ENCODE measurements at regions not wholly inside any gene's neighbourhood (a gene's known extent, or its start where the extent isn't known, plus 50 kb on each side); places are given as distances from the start of the nearest gene placed in this dataset.
"Not testable (repeated sequence)": the region's sequence is repeated elsewhere in the genome, so short reads cannot be mapped to it uniquely, and the experiment has no call there.

DNA sequence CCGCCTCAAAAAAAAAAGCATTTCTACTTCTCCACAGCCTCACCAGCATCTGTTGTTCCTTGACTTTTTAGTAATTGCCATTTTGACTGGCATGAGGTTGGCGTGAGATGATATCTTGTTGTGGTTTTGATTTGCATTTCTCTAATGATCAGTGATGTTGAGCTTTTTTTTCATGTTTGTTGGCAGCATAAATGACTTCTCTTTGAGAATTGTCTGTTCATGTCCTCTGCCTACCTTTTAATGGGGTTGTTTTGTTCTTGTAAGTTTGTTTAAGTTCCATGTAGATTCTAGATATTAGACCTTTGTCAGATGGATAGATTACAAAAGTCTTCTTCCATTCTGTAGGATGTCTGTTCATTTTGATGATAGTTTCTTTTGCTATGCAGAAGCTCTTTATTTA, 182.9 kb downstream of the FOXG1 start:
- DNase-seq = no peak

- DNase-seq = no peak
Measured at GRCh38 chr14:28952161-28952560, 185.6 kb downstream of the FOXG1 start.

DNA sequence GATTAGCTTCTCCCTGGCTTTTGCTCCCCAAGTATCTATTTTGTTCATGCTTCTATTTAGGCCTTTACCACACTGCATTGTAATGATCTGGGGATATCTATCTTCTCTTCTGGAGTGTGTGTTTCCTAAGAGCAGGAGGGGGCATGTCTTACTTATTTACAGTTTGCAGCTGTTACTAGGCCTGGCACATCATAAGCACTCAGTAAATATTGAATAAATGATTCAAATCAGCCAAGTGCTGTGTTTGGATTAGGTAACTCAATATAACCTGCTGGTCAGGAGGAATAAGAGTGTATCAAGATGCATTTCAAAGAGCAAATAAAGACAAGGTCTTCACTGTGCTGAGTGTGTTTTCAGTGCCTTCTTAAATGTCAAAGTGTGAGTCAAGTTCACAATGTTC, 186.1 kb downstream of the FOXG1 start:
- no peak for DNase-seq

DNA sequence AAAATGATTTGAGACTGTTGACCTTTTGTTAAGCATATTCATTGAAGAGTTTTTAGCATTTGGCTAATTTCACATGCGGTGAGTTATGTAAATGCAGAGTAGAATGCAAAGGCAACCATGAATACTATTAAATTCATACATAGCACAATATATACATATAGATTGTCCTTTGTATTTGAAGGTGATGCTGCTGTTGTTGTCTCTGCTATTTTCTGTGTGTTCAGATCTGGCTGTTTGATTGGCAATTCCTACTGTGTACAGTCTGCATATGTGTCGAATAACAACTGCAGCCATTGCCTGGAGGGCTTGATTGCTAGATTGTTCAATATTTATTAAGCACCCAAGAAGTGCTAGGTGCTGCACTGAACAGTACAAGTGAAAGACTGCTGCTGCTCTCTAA, 187.4 kb downstream of the FOXG1 start:
- no peak for DNase-seq

DNA sequence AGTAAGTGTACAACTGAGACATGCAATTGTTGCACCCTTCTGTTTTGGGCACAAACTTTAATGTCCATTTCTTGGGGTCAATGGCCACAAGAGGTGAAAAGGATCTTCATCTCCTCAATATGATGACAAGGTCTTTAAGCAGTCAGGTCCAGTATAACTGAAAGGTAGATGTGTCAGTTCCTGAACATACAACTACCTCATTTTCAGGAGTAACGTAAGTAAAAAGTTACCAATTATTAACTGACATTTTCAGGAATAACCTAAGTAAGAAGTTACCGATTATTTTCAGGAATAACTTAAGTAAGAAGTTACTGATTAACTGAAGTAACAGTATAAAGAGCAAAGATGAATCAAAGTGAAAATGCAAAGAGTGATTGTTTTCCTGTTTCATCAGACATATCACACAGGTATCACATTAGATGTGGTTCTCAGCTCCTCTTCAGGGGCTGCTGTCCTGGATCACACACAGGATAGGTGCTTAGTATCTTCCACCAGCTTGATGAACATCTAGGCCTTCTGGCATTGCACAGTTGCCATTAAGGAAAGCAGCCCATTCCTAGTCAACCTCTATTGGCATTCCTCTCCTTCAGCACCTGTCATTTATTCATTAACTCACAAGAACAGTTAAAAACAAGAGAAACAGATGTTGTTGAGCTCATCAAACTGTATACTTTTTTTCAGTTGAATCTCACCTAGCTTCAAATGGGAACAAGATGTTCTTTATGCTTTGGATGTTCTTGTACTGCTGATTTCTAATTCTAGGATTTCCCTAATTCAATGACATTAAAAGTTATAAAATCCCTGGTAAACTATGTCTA, 200.0 kb downstream of the FOXG1 start:
- DNase-seq = no peak

GRCh38 chr14:28975084-28975483, 208.5 kb downstream of the FOXG1 start:
- DNase-seq = peak; percentile 13

DNA sequence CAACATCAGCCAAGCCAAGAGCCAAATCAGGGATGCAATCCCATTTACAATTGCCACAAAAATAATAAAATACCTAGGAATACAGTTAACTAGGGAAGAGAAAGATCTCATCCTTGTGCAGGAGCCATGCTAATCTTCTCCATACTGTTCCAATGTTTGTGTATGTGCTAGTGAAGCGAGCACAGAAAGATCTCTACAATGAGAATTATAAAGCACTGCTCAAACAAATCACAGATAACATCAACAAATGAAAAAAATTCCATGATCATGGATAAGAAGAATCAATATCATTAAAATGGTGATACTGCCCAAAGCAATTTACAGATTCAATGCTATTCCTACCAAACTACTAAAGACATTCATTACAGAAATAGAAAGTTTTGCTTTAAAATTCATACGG, 215.6 kb downstream of the FOXG1 start:
- no peak for DNase-seq

- no peak for DNase-seq
Measured at GRCh38 chr14:28983279-28983678, 216.7 kb downstream of the FOXG1 start.

DNA sequence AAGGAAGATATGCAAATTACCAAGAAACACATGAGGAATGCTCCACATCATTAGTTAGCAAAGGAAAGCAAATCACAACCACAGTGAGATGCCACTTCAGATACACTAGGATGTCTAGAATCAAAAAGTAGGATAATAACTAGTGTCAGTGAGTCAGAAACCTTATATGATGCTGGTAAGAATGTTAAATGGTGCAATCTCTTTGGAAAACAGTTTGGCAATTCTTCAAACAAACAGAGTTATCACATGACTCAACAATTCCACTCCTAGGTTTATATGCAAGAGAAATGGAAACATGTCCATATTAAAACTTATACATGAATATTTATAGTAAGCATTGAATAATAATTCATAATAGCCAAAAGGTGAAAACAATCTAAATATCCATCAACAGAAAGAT, 220.9 kb downstream of the FOXG1 start:
- no peak for DNase-seq

GRCh38 chr14:28997196-28997595, 230.6 kb downstream of the FOXG1 start:
- not testable (repeated sequence) for DNase-seq

DNA sequence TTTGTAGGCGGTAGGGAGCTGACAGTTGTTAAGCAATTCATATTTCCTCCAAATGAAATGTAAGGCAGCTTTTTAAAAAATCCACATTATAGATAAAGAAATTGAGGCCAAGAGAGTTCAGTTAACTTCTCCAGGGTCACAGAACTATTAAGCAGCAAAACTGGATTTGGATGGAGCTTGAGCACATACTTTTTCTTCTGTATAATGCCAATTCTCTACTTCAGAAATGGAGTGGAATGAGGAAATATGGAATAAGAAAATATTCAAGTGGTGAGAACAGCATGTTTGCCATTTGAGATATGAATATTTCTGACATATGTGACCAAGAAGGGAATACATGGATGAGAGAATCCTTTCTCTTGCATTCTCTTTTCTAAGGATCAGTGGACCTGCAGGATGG, 233.1 kb downstream of the FOXG1 start:
- no peak for DNase-seq

- DNase-seq = no peak
Measured at GRCh38 chr14:29005647-29006046, 239.1 kb downstream of the FOXG1 start.

DNA sequence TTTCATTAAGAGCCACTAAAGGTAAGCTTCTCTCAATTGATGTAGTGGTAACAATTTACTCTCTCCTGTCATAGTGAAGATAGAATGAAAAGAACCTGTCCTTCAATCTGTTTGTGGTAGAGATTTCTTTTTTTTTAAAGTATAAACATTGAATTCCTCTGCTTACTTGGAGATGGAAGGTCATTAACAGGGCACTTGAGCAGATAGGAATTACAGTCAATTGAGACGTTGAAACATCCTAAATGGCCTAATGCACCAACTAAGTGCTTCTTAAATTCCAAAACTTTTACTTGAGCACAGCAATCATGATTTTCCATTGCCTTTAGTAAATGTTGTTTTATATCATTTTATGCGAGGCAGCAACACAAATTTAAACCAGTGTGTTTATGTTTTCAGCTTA, 241.4 kb downstream of the FOXG1 start:
- DNase-seq = no peak

DNA sequence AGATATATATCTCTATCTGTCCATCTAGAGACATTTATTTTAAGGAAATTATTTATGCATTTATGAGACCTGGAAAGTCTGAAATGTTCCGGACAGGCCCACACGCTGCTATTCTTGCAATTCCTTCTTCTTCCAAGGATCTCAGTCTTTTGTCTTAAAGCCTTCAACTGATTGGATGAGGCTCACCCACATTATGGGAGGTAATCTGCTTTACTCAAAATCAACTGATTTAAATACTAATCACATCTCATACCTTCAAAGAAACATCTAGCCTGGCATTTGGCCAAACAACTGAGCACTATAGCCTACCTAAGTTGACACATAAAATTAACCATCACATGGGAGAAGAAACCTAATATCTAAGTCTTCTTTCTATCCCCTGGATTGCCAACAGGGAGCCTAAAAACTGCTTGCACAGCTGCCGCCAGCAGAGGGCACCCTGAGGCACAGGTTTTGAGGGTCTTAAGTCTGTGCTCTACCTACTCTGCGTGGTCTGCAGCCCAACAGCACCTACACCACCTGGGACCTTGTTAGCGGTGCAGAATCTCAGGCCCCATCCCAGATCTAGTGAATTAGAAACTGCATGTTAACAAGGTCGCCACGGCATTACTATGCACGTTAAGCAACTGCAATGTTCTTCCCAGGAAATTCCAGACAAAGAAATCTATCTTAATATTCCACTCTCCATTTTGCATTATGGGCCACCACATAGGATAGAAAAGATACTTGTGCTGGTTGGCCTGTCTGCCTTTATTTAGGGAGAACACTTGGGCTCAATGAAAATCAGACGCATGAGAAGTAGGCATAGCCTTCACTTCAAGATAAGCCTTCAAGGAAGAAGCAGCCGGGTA, 249.7 kb downstream of the FOXG1 start:
- peak; percentile 66 for DNase-seq

GRCh38 chr14:29023505-29023904, 256.9 kb downstream of the FOXG1 start:
- DNase-seq = not testable (repeated sequence)

DNA sequence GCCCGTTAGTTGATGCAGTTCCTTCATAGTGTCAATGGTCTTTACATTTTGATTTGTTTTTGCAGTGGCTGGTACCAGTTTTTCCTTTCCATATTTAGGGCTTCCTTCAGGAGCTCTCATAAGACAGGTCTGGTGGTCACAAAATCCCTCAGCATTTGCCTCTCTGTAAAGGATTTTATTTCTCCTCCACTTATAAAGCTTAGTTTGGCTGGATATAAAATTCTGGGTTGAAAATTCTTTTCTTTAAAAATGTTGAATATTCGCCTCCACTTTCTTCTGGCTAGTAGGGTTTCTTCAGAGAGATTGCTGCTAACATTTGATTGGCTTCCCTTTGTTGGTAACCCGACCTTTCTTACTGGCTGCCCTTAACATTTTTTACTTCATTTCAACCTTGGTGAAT, 260.9 kb downstream of the FOXG1 start:
- not testable (repeated sequence) for DNase-seq

- not testable (repeated sequence) for DNase-seq
Measured at GRCh38 chr14:29027941-29028705, 261.5 kb downstream of the FOXG1 start.

DNA sequence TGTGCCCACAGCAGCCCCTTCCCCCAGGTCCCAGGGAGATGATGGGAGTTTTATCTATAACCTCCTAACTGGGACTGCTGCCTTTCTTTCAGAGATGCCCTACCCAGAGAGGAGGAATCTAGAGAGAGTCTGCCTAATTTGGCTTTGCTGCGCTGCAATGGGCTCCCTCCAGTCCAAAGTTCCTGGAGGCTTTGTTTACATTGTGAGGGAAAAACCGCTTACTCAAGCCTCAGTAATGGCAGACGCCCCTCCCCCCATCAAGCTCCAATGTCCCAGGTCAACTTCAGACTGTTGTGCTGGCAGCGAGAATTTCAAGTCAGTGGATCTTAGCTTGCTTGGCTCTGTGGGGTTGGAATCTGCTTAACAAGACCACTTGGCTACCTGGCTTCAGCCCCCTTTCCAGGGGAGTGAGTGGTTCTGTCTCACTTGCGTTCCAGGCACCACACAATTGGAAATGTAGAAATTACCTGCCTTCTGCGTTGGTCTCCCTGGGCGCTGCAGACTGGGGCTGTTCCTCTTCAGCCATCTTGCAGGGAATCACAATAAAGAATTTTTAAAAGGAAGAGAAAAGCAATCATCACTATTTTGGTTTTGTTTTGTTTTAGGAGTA, 262.5 kb downstream of the FOXG1 start:
- no peak for DNase-seq

GRCh38 chr14:29030121-29030520, 263.5 kb downstream of the FOXG1 start:
- DNase-seq = no peak

GRCh38 chr14:29030970-29031369, 264.4 kb downstream of the FOXG1 start:
- DNase-seq = no peak

GRCh38 chr14:29035134-29035533, 268.5 kb downstream of the FOXG1 start:
- DNase-seq = no peak

DNA sequence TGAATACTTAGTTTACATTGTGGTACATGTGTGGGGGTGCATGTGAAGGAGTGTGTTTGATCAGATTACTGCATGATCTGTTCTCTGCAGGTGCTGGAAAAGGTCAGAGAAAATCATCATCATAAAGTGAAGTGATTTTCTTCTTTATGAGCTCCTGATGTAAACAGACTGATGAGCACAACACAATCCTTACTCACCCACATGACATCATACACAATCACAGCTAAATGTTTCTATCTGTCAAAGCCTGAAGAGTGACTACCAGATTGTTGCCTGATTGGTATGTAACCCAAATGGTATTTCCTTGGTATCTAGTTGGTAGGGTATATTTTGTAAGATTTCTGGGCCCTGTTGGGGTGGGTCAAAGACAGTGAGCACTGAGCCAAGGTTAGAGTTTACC, 270.8 kb downstream of the FOXG1 start:
- DNase-seq = no peak

- peak; percentile 48 for DNase-seq
Measured at GRCh38 chr14:29039171-29039570, 272.6 kb downstream of the FOXG1 start.
